GM12878 (cell line): ENCODE measurements at regions not wholly inside any gene's neighbourhood (a gene's known extent, or its start where the extent isn't known, plus 50 kb on each side); places are given as distances from the start of the nearest gene placed in this dataset.

Experiments
- ATAC-seq: fragments of 200-7000 bp; cut with Tn5 transposase; 3 replicates; pipeline ENCODE4 v1.9.1; 2020; ENCODE audit warnings: mild to moderate bottlenecking, moderate library complexity
- BruUV-seq: library from RNA; stranded (reverse); fragments of 400-500 nt; replicated peaks from 2 replicates; lab custom pipeline; 2021; lab: Mats Ljungman, UMichigan
- CTCF ChIA-PET: fragments of 300-600 bp; sonication (Branson Sonifier 250); formaldehyde crosslinking; extraction: SDS; loops from one replicate; lab custom pipeline; 2021; ENCODE audit warnings: inconsistent platforms; lab: Yijun Ruan, JAX
- POLR2A ChIA-PET: fragments of 350-600 bp; formaldehyde crosslinking; extraction: SDS; loops from one replicate; lab custom pipeline; 2021; ENCODE audit warnings: inconsistent platforms; lab: Charles Lee
- RAD21 ChIA-PET: fragments of 300-600 bp; sonication (Branson Sonifier 250); formaldehyde crosslinking; loops from one replicate; lab custom pipeline; 2023; ENCODE audit warnings: antibody characterized with exemption; ENCODE audit not compliant: unreplicated experiment; lab: Charles Lee
- SMC1A ChIA-PET: fragments of 300-600 bp; sonication (Branson Sonifier 250); formaldehyde crosslinking; loops from one replicate; lab custom pipeline; 2023; ENCODE audit not compliant: unreplicated experiment, uncharacterized antibody; lab: Charles Lee
- DNase-seq: peaks from one replicate; pipeline ENCODE4 v3.0.0-alpha.2; 2011; ENCODE audit warnings: low read depth, low spot score
- FAIRE-seq: peaks from 3 replicates; lab custom pipeline; 2011; peaks lifted over from hg19 to GRCh38; lab: Jason Lieb, UNC
- H2AFZ ChIP-seq: 2 replicates; pipeline ENCODE4 v1.6.0; 2011; ENCODE audit warnings: low read depth, low read length, control low read depth; ENCODE audit not compliant: control insufficient read depth
- H3K27ac ChIP-seq: 2 replicates; pipeline ENCODE4 v1.5.1; 2011; ENCODE audit warnings: control low read depth; ENCODE audit not compliant: control insufficient read depth, insufficient read depth
- H3K27me3 ChIP-seq, 2 experiments: replicated peaks in 1 of 2; 2 replicates each; pipeline versions ENCODE4 v1.6.0 to v1.6.1; 2011; ENCODE audit warnings: low read length in 1 of 2; ENCODE audit not compliant: control insufficient read depth in 2 of 2, insufficient read depth in 2 of 2
- H3K36me3 ChIP-seq, 2 experiments: 2 replicates each; pipeline ENCODE4 v1.5.1; 2011; ENCODE audit warnings: low read length in 1 of 2; ENCODE audit not compliant: control insufficient read depth in 2 of 2, insufficient read depth in 2 of 2
- H3K4me1 ChIP-seq: 2 replicates; pipeline ENCODE4 v1.6.1; 2011; ENCODE audit warnings: mild to moderate bottlenecking, low read length, moderate library complexity, mixed read lengths; ENCODE audit not compliant: control insufficient read depth, insufficient read depth
- H3K4me2 ChIP-seq: 2 replicates; pipeline ENCODE4 v1.6.0; 2011; ENCODE audit warnings: control low read depth; ENCODE audit not compliant: control insufficient read depth, insufficient read depth
- H3K4me3 ChIP-seq: fragments of 200-600 bp; sonication (generic); 2 replicates; pipeline ENCODE4 v1.5.1; 2016
- H3K79me2 ChIP-seq: 2 replicates; pipeline ENCODE4 v1.6.0; 2011; ENCODE audit warnings: low read length; ENCODE audit not compliant: control insufficient read depth, insufficient read depth
- H3K9ac ChIP-seq: 2 replicates; pipeline ENCODE4 v1.8.0; 2011; ENCODE audit warnings: low read length, control low read depth, mixed read lengths; ENCODE audit not compliant: control insufficient read depth, insufficient read depth
- H3K9me3 ChIP-seq: replicated peaks from 3 replicates; pipeline ENCODE4 v1.5.1; 2011; ENCODE audit warnings: mild to moderate bottlenecking, low read length; ENCODE audit not compliant: control insufficient read depth, insufficient read depth
- H4K20me1 ChIP-seq: 2 replicates; pipeline ENCODE4 v1.6.0; 2011; ENCODE audit not compliant: control insufficient read depth, insufficient read depth
- CHD4 ChIP-seq: fragments of 200-600 bp; sonication (generic); IDR thresholded peaks from 2 replicates; pipeline ENCODE4 v1.6.1; 2016; ENCODE audit warnings: mild to moderate bottlenecking
- EGR1 ChIP-seq, 2 experiments: IDR thresholded peaks; 1 replicate in 1 of 2; 2 replicates in 1 of 2; pipeline ENCODE4 v1.6.1; 2011 to 2012; ENCODE audit warnings: low read depth in 2 of 2, low read length in 2 of 2, borderline replicate concordance in 1 of 2, mild to moderate bottlenecking in 1 of 2, moderate library complexity in 1 of 2
- FOXK2 ChIP-seq: fragments of 450-650 bp; IDR thresholded peaks from 2 replicates; pipeline ENCODE4 v1.6.1; 2017; ENCODE audit warnings: mild to moderate bottlenecking, moderate library complexity
- KAT2A ChIP-seq: conservative IDR thresholded peaks from 2 replicates; pipeline ENCODE4 v1.6.1; 2011; ENCODE audit warnings: low read depth, low read length; ENCODE audit not compliant: control insufficient read depth
- KDM1A ChIP-seq: fragments of 200-600 bp; sonication (generic); IDR thresholded peaks from 2 replicates; pipeline ENCODE4 v1.6.1; 2016; ENCODE audit warnings: borderline replicate concordance
- KLF5 ChIP-seq: fragments of 450-650 bp; IDR thresholded peaks from 2 replicates; pipeline ENCODE4 v1.6.1; 2014; ENCODE audit warnings: mild to moderate bottlenecking; ENCODE audit not compliant: partially characterized antibody
- MEF2A ChIP-seq: IDR thresholded peaks from 2 replicates; pipeline ENCODE4 v1.6.1; 2011; ENCODE audit warnings: low read depth, mild to moderate bottlenecking, low read length, moderate library complexity; ENCODE audit not compliant: insufficient read depth
- RBBP5 ChIP-seq: fragments of 200-600 bp; sonication (generic); conservative IDR thresholded peaks from 2 replicates; pipeline ENCODE4 v1.6.1; 2016
- RCOR1 ChIP-seq: conservative IDR thresholded peaks from 2 replicates; pipeline ENCODE4 v1.6.1; 2012; ENCODE audit warnings: low read depth, low read length, improper control_type of control experiment
- TCF3 ChIP-seq: IDR thresholded peaks from 2 replicates; pipeline ENCODE4 v1.6.1; 2012; ENCODE audit warnings: low read depth, mild to moderate bottlenecking, low read length, borderline replicate concordance; ENCODE audit not compliant: insufficient read depth
- YY1 ChIP-seq: IDR thresholded peaks from 2 replicates; pipeline ENCODE4 v1.6.1; 2011; ENCODE audit warnings: low read depth, mild to moderate bottlenecking, low read length
- WGBS: methylation state at CpG from one replicate; pipeline ENCODE4 v1.1.6; 2016; ENCODE audit warnings: low lambda C conversion rate; ENCODE audit not compliant: insufficient replicate concordance, insufficient coverage; ENCODE audit errors: missing lambda C conversion rate; 5-methylcytosine and 5-hydroxymethylcytosine counted together
- in situ Hi-C: fragments of 300-500 bp; cut with MboI; formaldehyde crosslinking; loops from 9 replicates; pipeline ENCODE4 v1.14.3; 2018; ENCODE audit warnings: mixed read lengths
- intact Hi-C: fragments of 100-400 bp; cut with micrococcal nuclease; formaldehyde crosslinking; loops from one replicate; pipeline ENCODE4 v1.14.2; 2022; ENCODE audit not compliant: unreplicated experiment

DNA sequence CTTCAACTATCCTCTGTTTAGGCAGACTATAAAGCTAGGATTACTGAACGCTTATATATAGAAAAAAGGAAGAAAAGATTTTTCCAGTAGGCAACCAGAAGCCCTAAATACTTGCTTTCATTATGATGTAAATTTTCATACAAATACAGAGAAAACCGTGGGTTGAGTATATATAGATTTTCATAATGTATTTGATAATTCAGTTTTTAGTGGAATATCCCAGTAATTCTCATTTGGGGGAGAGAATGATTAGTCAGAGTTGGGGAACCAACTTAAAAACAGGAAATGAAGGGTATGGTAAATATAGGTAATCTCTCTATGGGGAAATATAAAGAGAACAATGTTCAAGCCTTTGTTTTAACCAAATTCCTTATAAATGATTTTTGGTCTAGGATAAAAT, 154.0 kb upstream of the CITED2 start:
- Histone ChIP-seq H3K36me3 (no peaks in the 10 kb centered on the region), H3K79me2 (no peaks in the 10 kb centered on the region), H3K4me2 (no peak overlapping the region), H3K27me3 (no peaks in the 10 kb centered on the region), H3K4me1 (no peaks in the 10 kb centered on the region), H3K9ac (no peak overlapping the region), H3K4me3 (no peak overlapping the region), H3K9me3 (no peaks in the 10 kb centered on the region; the same call in 2 of the 3 replicates), H2AFZ (no peak overlapping the region), H3K27ac (no peak overlapping the region), H4K20me1 (no peaks in the 10 kb centered on the region)
- ChIA-PET POLR2A (interaction anchor here (0.7 kb wide), 1 partner anchor 17 kb away, joined by 3 read pairs; no protein-coding TSS in a partner anchor), SMC1A (interaction anchor here (0.9 to 1.6 kb wide), 4 partner anchors 9 to 298 kb away, joined by 3 to 6 read pairs (median 4); no protein-coding TSS in a partner anchor), RAD21 (interaction anchor here (1.4 kb wide), 1 partner anchor 159 kb away, joined by 3 read pairs; no protein-coding TSS in a partner anchor), CTCF (no interaction called here)
- no peak for FAIRE-seq
- no peak for ATAC-seq
- in situ Hi-C loops = no loop called here
- TF ChIP-seq CHD4 = no peak
- TF ChIP-seq EGR1 (IDR thresholded peaks at IDR 0.05; ENCODE audit: borderline replicate concordance in 1 of 2, low read depth in 2 of 2, low read length in 2 of 2) = no peak
- no peak for TF ChIP-seq KLF5
- TF ChIP-seq FOXK2 = no peak
- TF ChIP-seq RBBP5 = no peak
- TF ChIP-seq YY1 = no peak
- no peak for TF ChIP-seq MEF2A
- TF ChIP-seq KAT2A = no peak
- no peak for TF ChIP-seq RCOR1
- no peak for TF ChIP-seq KDM1A
- no peak for TF ChIP-seq TCF3
- BruUV-seq = no TSS peak
- 42% methylated on average over 2 of the region's 2 CpGs for WGBS
- intact Hi-C loops = no loop called here
- DNase-seq = no peak
